ENCODE measurements at regions not wholly inside any gene's neighbourhood (a gene's known extent, or its start where the extent isn't known, plus 50 kb on each side); places are given as distances from the start of the nearest gene placed in this dataset.

DNA sequence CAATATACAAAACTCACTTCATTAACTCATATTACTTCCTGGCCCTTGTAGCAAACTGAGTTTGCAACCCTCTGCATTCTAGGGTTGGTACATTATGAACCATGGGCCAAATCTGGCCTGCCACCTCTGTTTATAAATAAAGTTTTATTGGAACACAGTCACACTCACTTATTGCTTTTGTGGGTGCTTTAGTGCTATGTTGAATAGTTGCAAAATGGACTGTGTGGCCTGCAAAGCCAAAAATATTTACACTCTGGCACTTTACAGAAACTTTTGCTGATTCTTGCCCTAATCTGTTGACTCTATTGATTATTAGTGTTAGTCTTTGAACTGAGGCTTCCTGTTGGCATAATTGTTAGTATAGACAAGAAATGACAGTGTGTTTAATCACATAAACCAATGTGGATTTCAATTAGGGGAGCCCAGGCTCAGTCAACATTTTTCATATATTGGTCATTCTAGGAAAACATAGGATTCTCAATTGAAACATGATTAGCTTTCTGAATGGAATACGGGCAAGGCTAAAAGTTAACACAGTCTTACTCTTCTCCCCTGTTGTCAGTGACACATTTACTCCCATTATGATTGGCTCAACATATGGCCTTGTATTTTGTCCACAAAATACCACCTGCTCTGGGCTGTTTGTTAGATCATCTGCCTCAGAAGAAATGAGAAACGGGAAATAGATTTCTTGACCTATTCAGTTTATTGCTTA, 241.9 kb upstream of the ZFP64 start:
- TF ChIP-seq, protein P1, sequence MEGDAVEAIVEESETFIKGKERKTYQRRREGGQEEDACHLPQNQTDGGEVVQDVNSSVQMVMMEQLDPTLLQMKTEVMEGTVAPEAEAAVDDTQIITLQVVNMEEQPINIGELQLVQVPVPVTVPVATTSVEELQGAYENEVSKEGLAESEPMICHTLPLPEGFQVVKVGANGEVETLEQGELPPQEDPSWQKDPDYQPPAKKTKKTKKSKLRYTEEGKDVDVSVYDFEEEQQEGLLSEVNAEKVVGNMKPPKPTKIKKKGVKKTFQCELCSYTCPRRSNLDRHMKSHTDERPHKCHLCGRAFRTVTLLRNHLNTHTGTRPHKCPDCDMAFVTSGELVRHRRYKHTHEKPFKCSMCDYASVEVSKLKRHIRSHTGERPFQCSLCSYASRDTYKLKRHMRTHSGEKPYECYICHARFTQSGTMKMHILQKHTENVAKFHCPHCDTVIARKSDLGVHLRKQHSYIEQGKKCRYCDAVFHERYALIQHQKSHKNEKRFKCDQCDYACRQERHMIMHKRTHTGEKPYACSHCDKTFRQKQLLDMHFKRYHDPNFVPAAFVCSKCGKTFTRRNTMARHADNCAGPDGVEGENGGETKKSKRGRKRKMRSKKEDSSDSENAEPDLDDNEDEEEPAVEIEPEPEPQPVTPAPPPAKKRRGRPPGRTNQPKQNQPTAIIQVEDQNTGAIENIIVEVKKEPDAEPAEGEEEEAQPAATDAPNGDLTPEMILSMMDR (IDR thresholded peaks at IDR 0.05) = no peak
- TF ChIP-seq EP300 (IDR thresholded peaks at IDR 0.05) = no peak
- no peak for TF ChIP-seq POLR2A (IDR thresholded peaks at IDR 0.05)

Measured in tibial nerve (tissue), 4 donors.